Retinal pigment epithelial cell (primary cell): ENCODE measurements at regions not wholly inside any gene's neighbourhood (a gene's known extent, or its start where the extent isn't known, plus 50 kb on each side); places are given as distances from the start of the nearest gene placed in this dataset.
"Not testable (repeated sequence)": the region's sequence is repeated elsewhere in the genome, so short reads cannot be mapped to it uniquely, and the experiment has no call there.

Experiments used
- DNase-seq: peaks from one replicate; pipeline ENCODE4 v3.0.0-alpha.2; 2010; ENCODE audit warnings: low read depth
- H3K4me3 ChIP-seq: 2 replicates; pipeline ENCODE4 v1.5.1; 2011; ENCODE audit warnings: mild to moderate bottlenecking, low read length, control low read depth, moderate library complexity
- CTCF ChIP-seq: conservative IDR thresholded peaks from 2 replicates; pipeline ENCODE4 v1.5.1; 2011; ENCODE audit warnings: low read depth, low read length, control low read depth, inconsistent platforms

GRCh38 chrX:118271775-118272174 is 74.1 kb upstream of the WDR44 start:
- H3K4me3 ChIP-seq, result no peak overlapping the region
- no peak for TF ChIP-seq CTCF
- peak; percentile 77 for DNase-seq

- no peak for TF ChIP-seq CTCF
- no peak overlapping the region for H3K4me3 ChIP-seq
- peak; percentile 26 for DNase-seq
Measured at GRCh38 chrX:118272242-118272641, 73.7 kb upstream of the WDR44 start.

- peak; percentile 3 for DNase-seq
- no peak for TF ChIP-seq CTCF
Measured at GRCh38 chrX:118286066-118286762, 59.7 kb upstream of the WDR44 start.

GRCh38 chrX:118295818-118296217 is 50.1 kb upstream of the WDR44 start:
- not testable (repeated sequence) for DNase-seq, H3K4me3 ChIP-seq

More at GRCh38 chrX:118286066-118286762, 59.7 kb upstream of the WDR44 start:
- H3K4me3 ChIP-seq, result no peak overlapping the region
